ENCODE measurements at regions not wholly inside any gene's neighbourhood (a gene's known extent, or its start where the extent isn't known, plus 50 kb on each side); places are given as distances from the start of the nearest gene placed in this dataset.

- TF ChIP-seq POLR2A (IDR thresholded peaks at IDR 0.05), result no peak
- TF ChIP-seq, protein P1, sequence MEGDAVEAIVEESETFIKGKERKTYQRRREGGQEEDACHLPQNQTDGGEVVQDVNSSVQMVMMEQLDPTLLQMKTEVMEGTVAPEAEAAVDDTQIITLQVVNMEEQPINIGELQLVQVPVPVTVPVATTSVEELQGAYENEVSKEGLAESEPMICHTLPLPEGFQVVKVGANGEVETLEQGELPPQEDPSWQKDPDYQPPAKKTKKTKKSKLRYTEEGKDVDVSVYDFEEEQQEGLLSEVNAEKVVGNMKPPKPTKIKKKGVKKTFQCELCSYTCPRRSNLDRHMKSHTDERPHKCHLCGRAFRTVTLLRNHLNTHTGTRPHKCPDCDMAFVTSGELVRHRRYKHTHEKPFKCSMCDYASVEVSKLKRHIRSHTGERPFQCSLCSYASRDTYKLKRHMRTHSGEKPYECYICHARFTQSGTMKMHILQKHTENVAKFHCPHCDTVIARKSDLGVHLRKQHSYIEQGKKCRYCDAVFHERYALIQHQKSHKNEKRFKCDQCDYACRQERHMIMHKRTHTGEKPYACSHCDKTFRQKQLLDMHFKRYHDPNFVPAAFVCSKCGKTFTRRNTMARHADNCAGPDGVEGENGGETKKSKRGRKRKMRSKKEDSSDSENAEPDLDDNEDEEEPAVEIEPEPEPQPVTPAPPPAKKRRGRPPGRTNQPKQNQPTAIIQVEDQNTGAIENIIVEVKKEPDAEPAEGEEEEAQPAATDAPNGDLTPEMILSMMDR (IDR thresholded peaks at IDR 0.05), result no peak
Observed at GRCh38 chr18:45245091-45245511, 370.2 kb upstream of the SLC14A2 start.
